ENCODE measurements at regions not wholly inside any gene's neighbourhood (a gene's known extent, or its start where the extent isn't known, plus 50 kb on each side); places are given as distances from the start of the nearest gene placed in this dataset.

DNA sequence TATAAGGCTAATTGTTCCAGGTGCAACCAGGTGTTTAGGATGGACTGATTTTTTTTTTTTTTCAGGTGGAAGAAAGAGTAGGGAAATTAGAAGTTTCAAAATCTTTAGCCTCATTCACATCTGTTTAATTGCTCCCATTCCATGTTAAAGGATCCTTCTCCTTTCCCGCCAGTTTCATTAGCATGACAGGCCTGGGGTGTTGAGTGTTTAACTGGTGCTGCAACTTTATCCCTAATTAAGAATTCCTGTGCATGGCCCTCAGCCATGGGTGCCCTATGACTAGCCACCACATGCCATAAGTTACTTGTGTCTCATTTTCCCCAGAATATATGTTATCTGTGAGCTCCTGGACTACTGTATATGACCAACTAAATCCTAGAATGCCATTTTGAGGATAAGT lies 501.4 kb downstream of the NSUN3 start:
- no peak for DNase-seq (ENCODE audit: low read depth in 3 of 3, low spot score in 2 of 3)

DNA sequence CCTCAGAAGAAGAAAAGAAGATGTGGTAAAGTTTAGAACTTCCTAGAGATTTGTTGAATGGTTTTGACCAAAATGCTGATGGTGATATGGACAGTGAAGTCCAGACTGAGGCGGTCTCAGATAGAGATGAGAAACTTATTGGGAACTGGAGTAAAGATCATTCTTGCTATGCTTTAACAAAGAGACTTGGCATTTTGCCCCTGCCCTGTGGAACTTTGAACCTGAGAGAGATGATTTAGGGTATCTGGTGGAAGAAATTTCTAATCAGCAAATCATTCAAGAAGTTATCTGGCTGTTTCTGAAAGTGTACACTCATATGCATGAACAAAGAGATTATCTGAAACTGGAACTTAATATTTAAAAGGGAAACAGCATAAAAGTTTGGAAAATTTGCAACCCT lies 505.2 kb downstream of the NSUN3 start:
- DNase-seq (ENCODE audit: low read depth in 3 of 3, low spot score in 2 of 3): no peak

DNA sequence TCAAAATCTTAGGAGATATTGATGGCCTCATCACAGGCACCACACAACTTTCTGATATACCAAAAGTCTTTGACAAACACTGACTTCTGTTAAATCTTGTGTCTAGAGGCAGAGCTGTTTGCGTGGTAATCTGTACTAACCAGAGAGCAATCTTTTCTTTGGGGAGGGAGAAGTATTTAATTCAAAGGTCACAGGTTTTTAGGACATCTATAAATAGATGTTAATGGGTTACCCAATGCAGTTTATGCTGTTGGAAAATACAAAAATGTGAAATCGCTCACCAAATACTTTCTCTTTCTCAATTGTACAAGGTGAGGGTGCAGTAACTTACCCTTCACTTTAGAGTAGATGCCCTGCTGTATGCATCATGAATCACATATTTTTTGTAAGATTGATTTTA lies 510.5 kb downstream of the NSUN3 start:
- DNase-seq (ENCODE audit: low read depth in 3 of 3, low spot score in 2 of 3): no peak

DNA sequence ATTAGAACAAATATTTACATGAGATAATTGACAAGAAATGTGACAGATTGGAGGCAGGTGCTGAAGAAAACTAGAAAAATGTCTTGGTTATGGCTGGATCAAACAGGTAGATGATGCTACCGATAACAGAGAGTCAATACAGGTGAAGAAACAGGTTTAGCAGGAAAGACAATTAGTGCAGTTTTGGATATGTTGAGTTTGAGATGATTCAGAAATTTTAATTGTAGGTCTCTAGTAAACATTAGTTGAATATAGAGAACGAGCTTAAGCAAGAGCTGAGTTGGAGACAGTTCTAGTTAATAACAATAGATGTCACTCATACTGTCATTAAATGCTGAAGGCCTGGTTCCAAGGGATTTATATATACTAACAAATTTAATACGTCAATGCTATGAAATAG lies 524.4 kb downstream of the NSUN3 start:
- DNase-seq (ENCODE audit: low read depth in 3 of 3, low spot score in 2 of 3): no peak

DNA sequence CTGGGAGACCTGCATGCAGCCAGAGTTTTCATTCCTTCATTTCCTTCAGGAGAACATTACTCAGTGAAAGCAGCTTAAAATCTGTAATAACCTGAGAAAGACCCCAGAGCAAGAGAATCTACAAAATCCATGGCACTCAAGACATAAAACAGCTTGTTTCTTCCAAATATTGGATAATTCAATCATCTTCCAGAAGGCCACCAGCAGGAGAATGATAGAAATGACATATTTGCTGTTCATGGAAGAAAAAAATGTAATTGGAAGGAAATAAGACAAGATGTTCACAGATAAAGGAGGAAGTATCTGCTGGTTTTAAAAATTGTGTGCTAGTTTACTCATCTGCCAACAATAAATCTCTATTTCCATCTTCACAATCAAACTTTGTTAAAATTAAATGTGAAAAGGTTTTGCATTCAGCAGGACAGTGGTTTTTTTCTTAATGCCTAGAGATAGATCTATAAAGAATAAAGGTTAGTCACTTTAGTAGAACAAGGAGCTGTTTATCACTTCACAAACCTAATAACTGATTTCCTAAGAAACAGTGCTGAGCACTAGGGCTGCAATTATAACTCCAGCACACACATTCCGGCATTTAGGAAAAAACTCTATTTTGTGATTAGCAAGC lies 530.8 kb downstream of the NSUN3 start:
- DNase-seq (ENCODE audit: low read depth in 3 of 3, low spot score in 2 of 3): no peak

DNA sequence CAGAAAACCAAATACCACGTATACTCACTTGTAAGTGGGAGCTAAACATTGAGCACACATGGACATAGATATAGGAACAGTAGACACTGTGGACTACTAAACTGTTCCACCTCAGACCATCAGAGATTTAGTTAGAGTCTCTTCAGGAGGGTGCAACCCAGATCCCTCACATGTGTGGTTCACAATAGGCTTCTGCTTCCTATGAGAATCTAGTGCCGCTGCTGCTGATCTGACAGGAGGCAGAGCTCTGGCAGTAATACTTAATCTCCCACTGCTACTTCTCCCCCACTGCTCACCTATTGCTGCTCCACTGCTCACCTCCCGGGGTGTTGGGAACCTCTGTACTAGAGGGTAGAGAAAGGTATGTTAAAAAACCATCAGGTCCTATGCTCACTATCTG lies 533.3 kb downstream of the NSUN3 start:
- no peak for DNase-seq (ENCODE audit: low read depth in 3 of 3, low spot score in 2 of 3)

DNA sequence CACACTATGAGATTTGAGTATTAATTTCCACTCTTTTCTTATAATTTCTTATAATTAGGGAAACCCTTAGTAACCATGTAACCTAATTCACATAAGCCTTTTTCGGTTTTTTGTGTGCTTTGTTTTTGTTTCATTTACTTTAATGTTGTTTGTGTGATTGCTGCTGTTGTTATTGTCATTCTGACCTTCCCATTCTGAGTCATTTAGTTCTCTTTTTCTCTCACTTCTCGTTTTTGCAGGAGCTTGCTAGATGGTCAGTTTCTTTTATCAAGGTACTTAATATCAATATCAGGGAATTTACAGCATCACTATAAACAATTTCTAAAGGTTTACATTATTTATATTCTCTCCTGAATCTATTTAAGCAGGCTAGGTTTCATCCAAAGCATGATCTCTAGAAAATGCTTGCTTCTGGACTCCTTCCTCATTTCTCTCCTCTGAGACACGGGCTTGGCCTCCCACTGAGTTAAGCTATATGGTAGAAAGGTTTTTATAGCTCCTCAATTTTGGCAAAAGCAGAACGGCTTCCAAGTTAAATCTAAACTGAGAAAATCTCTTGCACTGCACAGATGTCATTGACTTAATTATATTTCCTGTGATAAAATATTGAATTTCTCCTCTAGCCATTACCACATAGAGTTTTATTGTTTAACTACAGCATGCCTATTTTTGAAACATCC lies 534.2 kb downstream of the NSUN3 start:
- DNase-seq (ENCODE audit: low read depth in 3 of 3, low spot score in 2 of 3): no peak

DNA sequence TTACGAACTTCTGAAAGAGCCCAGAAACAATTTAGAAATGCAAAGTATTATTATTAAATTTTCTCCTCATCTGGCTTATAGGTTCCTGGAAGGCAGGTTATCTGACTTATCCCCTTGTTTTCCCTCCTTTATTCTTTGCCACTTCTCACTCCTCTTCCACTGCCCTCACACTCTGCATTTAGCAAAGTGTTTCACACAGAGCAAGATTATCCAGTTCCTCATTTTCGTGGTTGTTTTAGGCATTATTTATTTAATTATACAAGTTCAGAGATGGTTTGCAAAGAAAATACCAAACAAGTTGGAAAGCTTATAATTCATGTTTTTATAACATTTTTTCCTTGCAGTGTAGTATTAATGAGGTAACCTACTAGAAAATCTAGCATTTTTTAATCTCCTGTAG lies 544.9 kb downstream of the NSUN3 start:
- DNase-seq (ENCODE audit: low read depth in 3 of 3, low spot score in 2 of 3): no peak

DNA sequence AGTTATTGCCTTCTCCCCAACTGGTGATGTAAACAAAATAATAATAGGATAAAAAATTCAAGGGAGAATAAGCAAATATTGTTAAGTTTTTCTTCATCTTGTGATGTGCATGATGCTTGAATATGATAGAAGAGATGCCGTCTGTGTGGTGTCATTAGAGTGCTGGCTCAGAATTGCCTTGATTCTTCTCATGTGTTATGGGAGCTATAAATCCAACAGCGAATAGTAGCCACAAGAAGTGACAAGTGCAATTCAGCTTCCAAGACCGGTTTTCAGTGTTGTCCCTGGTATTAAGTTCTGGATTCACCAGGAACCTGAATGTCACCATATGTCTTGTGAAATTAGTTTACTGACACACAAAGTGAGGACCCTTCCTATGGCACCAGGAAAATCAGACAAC lies 547.0 kb downstream of the NSUN3 start:
- DNase-seq (ENCODE audit: low read depth in 3 of 3, low spot score in 2 of 3): no peak

DNA sequence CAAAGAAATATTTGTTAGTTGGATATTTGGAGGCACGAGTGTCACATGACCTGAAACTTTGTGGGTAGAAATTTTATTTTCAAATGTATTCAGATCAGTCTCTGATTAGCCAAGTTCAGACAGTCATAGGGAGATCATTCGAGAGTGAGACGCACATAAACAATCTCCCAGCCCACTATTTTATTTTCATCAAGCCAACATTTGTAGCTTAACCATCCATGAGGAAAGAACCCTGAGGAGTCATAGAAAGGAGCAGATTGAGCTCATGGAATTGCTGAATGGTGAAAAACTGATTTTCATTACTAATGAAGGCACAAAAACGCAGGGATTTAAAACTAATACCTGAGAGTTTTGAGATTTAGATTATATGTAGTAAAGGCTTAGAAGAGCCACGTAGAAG lies 548.7 kb downstream of the NSUN3 start:
- DNase-seq (ENCODE audit: low read depth in 3 of 3, low spot score in 2 of 3): no peak

DNA sequence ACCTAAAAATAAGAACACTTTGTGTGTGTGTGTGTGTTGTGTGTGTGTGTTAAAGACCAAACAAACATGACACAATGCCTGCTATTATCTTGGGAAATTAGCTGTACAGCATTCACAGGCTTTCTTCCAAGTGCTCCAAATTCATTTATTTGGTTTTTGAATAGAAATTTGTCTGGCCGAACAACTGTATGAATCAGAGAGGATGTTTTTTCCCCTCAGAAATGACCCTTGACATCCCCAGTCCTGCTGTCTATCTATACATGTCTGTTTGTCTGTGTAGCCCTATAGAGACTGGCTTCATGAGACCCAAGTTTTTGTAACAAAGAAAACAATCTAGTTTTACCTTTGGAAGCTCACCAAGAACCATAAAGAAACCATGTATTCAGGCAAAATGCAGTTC lies 549.8 kb downstream of the NSUN3 start:
- no peak for DNase-seq (ENCODE audit: low read depth in 3 of 3, low spot score in 2 of 3)

DNA sequence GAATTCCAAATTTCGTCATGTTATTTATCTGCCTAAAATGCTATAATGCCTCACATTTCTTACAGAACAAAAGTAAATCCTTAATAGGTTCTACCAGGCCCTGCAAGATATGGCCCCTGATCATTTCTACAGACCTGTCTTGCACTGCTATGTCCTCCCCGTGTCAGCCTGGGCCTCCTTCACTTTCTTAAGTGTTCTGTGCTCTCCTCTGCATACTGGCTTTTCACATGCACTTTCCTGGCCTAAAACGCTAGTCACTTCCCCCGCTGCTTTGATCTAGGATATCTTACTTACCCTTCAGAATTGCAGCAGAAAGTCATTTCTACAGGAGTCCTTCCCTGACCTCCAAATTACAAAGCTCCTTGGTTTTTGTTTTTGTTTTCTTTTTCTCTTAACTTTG lies 551.3 kb downstream of the NSUN3 start:
- no peak for DNase-seq (ENCODE audit: low read depth in 3 of 3, low spot score in 2 of 3)

DNA sequence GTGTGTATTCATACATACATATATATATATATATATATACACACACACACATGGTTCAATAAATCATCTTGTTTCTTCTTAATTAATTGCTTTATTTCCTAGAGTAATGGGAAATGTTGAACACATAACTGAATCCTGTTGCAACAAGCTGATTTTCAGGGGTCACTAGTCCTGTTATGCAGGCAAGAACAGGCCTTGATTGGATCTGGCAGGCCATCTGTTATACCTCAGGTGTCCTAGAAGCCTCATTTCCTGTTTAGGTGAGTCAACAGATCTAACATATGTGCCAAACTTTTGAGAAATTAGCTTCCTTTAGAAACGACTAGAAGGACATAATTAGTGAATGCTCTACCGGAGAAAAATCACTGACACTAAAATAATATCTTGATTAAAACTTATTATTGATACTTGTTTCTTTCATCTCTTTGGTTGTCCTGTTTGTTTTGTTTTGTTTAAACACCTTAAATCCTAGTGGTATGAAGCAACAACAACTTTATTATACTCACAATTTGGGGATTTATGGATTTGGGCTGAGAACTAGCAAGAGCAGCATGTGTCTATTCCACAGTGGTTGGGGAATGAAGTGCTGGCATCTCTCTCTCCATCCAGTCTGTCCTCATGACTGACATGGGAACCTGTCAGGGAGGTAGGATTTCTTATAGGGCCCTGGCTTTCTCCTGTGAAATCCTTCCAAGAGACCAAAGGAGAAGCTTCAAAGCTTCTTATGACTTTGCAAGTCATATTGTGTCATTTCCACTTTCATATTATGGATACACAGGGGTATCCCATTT lies 552.6 kb downstream of the NSUN3 start:
- no peak for DNase-seq (ENCODE audit: low read depth in 3 of 3, low spot score in 2 of 3)

DNA sequence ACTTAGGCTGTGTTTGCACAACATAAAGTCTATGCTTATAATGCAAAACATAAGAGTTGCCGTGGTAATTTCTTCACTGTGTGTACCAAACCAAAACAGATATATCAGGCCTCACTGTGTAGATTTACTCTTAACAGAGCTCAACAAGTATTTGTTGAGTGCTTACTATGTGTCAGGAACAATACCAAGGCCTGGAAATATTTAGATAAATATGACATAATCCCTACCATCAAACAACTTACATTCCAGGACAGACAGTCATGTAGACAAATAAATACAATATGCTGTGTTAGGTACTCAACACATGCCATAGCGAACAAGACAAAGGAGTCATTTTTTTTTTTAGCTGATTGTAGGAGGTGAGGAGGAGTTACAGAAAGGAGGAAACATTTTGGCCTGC lies 554.0 kb downstream of the NSUN3 start:
- no peak for DNase-seq (ENCODE audit: low read depth in 3 of 3, low spot score in 2 of 3)

DNA sequence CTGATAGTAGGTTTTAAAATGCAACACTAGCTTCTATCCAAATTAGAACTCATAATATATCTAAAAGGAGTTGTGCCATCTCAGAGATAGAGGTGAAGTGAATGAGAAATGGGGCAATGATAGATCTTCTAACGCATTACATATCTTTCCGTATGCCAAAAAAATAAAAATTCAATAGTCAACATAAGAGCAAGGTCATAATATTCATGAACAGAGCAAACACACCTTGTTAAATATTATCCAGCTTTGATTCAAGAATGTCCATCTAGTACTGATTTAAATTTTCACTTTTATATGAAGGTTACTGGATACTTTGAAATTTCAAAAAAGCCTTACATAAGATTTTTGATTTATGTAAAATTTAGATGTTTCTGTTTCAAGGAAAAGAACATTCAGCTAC lies 554.5 kb downstream of the NSUN3 start:
- DNase-seq (ENCODE audit: low read depth in 3 of 3, low spot score in 2 of 3): no peak

DNA sequence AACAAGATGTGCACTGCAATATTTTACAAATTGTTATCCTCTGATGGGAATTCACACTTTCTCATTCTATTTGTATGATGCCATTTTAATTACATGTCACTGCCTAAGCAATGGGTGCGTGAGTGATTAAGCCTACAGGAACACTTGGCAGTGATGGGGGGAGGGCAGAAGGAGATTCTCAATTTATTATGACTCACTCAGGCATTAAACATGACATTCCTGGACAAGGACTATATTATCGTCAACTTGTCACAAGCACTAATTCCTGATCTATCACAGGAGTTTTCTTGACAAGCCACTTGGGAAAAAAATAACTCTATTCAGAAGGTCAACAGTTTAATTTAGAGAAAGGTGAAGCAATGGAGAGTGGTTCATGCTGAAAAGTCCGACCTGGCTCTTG lies 556.8 kb downstream of the NSUN3 start:
- no peak for DNase-seq (ENCODE audit: low read depth in 3 of 3, low spot score in 2 of 3)

DNA sequence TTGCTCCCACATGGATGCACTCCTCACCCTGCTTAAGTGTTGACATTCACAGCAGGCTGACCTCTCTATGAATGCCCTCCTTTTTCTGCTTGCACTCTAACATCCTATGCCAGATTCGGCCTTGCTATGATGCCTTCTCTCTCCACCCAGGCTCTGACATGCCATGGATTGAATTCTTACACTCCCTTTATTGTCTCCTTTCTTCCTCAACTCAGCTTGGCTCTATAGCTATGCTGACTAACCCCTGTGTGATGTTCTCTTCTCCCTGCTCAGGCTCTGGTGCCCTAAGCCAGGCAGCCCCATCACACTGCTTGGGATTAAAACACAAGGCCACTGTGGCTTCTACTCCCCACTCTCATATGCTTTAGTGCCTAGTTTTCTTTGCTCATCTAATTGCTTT lies 563.7 kb downstream of the NSUN3 start:
- no peak for DNase-seq (ENCODE audit: low read depth in 3 of 3, low spot score in 2 of 3)

DNA sequence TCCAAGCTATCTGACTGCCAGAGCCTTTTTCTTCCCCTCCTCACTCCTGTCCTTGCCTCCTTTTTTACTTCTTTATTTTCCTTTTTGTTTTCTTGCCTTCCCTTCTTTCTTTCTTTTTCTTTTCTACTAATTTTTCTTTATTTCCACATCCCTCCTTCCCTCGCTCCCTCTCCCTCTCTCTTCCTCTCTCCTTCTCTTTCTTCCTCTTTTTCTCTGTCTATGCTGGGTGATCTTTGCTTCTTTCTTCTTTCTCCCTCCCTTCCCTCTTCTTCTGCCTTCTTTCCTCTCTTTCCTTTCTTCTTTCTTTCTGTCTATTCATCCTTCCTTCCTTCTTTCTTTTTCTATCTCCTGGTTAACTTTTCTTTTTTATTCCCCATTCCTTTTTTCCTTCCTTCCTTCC lies 564.8 kb downstream of the NSUN3 start:
- no peak for DNase-seq (ENCODE audit: low read depth in 3 of 3, low spot score in 2 of 3)

DNA sequence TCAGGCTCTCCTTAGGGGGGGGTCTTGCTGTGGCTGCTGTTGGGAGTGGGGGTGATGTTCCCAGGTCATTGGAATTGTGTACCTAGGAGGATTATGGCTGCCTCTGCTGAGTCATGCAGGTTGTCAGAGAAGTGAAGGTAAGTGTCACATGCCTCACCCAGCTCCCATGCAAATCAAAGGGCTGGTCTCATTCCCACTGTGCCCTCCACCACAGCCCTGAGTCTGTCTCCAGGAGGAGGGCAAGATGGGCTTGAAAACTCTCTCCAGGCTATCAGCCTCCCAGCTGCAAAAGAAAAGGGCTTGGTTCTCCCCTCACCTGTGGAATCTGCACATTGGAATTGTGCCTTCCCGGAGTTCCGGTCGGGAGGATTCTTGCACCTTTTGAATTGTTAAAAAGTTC lies 580.5 kb downstream of the NSUN3 start:
- DNase-seq (ENCODE audit: low read depth in 3 of 3, low spot score in 2 of 3): no peak

DNA sequence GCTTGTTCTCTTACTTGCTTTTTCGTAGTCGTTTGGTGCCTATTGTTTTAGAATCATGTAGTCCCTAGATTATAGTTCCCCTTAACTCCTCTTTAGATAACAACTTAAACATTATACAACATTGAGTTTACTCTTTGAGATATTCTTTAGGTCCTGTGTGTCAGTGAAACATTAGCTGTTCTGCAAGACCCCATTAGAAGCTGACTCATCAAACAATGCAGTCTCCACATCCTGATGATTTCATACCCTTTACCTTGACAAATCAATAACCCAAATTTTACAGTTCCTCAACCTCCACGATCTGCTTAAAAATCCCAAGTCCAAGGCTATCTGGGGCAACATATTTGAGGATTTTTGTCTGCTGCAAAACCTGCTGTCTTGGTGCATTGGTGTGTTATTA lies 582.9 kb downstream of the NSUN3 start:
- DNase-seq (ENCODE audit: low read depth in 3 of 3, low spot score in 2 of 3): no peak

DNA sequence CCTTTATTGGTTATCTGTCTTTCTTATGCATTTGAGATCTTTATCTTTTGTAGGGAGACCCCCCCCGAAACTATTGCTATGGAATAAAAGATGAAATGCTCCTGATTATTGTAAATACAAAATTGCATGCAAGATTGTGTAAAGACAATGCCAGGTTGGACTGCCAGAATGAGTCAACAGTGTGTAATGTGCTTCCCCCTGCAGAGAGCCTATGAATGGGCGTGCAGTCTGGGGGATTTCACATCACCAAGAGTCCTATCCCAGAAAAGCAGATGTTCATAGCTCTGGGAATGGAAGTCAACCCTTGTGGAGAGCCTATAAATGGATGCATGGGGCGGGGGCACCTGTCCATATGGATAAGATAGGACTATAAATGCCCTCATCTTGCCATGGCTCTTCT lies 584.3 kb downstream of the NSUN3 start:
- DNase-seq (ENCODE audit: low read depth in 3 of 3, low spot score in 2 of 3): no peak

All from right renal cortex interstitium (tissue), 3 donors.